Keratinocyte (primary cell): ENCODE measurements at regions not wholly inside any gene's neighbourhood (a gene's known extent, or its start where the extent isn't known, plus 50 kb on each side); places are given as distances from the start of the nearest gene placed in this dataset.

Experiments used
- DNase-seq: peaks from one replicate; pipeline ENCODE4 v3.0.0-alpha.2; 2011; ENCODE audit warnings: low read depth, missing footprints, low spot score
- FAIRE-seq: peaks from 2 replicates; lab custom pipeline; 2011; peaks lifted over from hg19 to GRCh38; lab: Jason Lieb, UNC
- H2AFZ ChIP-seq: 2 replicates; pipeline ENCODE4 v1.6.0; 2012; ENCODE audit warnings: low read length, control low read depth, inconsistent platforms; ENCODE audit not compliant: control insufficient read depth
- H3K27ac ChIP-seq: 2 replicates; pipeline ENCODE4 v1.5.1; 2011; ENCODE audit warnings: low read length; ENCODE audit not compliant: control insufficient read depth, insufficient read depth
- H3K27me3 ChIP-seq: 3 replicates; pipeline ENCODE4 v1.6.0; 2011; ENCODE audit warnings: low read length; ENCODE audit not compliant: control insufficient read depth, insufficient read depth; ENCODE audit errors: extremely low read depth
- H3K36me3 ChIP-seq, 2 experiments: 2 replicates in 1 of 2; 3 replicates in 1 of 2; pipeline ENCODE4 v1.5.1; 2011; ENCODE audit warnings: low read length in 2 of 2, mild to moderate bottlenecking in 1 of 2; ENCODE audit not compliant: control insufficient read depth in 2 of 2, insufficient read depth in 2 of 2; ENCODE audit errors: extremely low read depth in 1 of 2
- H3K4me1 ChIP-seq: 3 replicates; pipeline ENCODE4 v1.5.1; 2011; ENCODE audit warnings: low read length; ENCODE audit not compliant: control insufficient read depth, insufficient read depth; ENCODE audit errors: extremely low read depth
- H3K4me2 ChIP-seq: 3 replicates; pipeline ENCODE4 v1.6.0; 2011; ENCODE audit warnings: low read depth, low read length; ENCODE audit not compliant: control insufficient read depth, insufficient read depth; ENCODE audit errors: extremely low read depth
- H3K4me3 ChIP-seq, 3 experiments: fragments of 200-600 bp in 1 of 3; sonication (generic) in 1 of 3; 2 replicates in 2 of 3; 3 replicates in 1 of 3; pipeline ENCODE4 v1.5.1; 2011 to 2016; ENCODE audit warnings: low read length in 3 of 3, mild to moderate bottlenecking in 3 of 3, control low read depth in 2 of 3, inconsistent platforms in 1 of 3, low read depth in 1 of 3, mixed read lengths in 1 of 3, mixed run types in 1 of 3, moderate library complexity in 1 of 3; ENCODE audit not compliant: control insufficient read depth in 2 of 3, insufficient read depth in 2 of 3; ENCODE audit errors: extremely low read depth in 1 of 3
- H3K79me2 ChIP-seq: 2 replicates; pipeline ENCODE4 v1.6.0; 2012; ENCODE audit warnings: low read length; ENCODE audit not compliant: control insufficient read depth, insufficient read depth
- H3K9ac ChIP-seq: 3 replicates; pipeline ENCODE4 v1.6.0; 2011; ENCODE audit warnings: low read length; ENCODE audit not compliant: control insufficient read depth, insufficient read depth; ENCODE audit errors: extremely low read depth
- H3K9me1 ChIP-seq: 3 replicates; pipeline ENCODE4 v1.6.0; 2011; ENCODE audit warnings: low read length; ENCODE audit not compliant: control insufficient read depth, insufficient read depth; ENCODE audit errors: extremely low read depth
- H3K9me3 ChIP-seq: 2 replicates; pipeline ENCODE4 v1.5.1; 2012; ENCODE audit warnings: low read depth, low read length; ENCODE audit not compliant: control insufficient read depth
- H4K20me1 ChIP-seq: 3 replicates; pipeline ENCODE4 v1.6.0; 2011; ENCODE audit warnings: low read length; ENCODE audit not compliant: control insufficient read depth, insufficient read depth; ENCODE audit errors: extremely low read depth
- EZH2 ChIP-seq: IDR thresholded peaks from one replicate; pipeline ENCODE4 v1.6.1; 2012; ENCODE audit warnings: inconsistent platforms, mild to moderate bottlenecking, low read length, moderate library complexity
- dilution Hi-C: fragments of 300-500 bp; cut with MboI; formaldehyde crosslinking; loops from one replicate; pipeline ENCODE4 v1.7.0; 2020; ENCODE audit warnings: low sequenced_read_pairs; ENCODE audit not compliant: extremely low pct_ligation_motif_present
- TF ChIP-seq, protein P1 (sequence below), 3 experiments: IDR thresholded peaks in 1 of 3; conservative IDR thresholded peaks in 1 of 3; optimal IDR thresholded peaks in 1 of 3; 2 replicates in 2 of 3; 3 replicates in 1 of 3; pipeline versions ENCODE3 to v1.5.1; 2011; ENCODE audit warnings: low read length in 3 of 3, mild to moderate bottlenecking in 3 of 3, moderate library complexity in 2 of 3, control low read depth in 1 of 3, inconsistent platforms in 1 of 3; ENCODE audit not compliant: insufficient read depth in 2 of 3; ENCODE audit errors: extremely low read depth in 1 of 3

DNA sequence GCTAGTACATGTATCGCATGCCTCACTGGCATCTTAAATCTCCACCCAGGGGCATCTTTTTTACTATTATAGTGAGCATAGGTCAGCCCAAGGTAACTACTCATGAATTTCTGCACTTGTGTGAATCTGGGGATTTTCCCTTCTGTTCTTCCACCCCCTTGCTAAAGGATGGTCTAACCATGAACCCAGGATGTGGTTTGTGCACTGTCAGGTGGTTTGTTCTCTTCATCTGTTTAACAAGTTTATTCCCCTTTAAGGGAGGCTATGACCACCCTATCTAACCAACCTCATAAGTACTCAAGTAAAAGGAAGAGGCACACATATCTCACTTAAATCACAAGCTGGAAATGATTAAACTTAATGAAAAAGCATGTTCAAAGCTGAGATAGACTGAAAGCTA lies 243.0 kb downstream of the RPRM start:
- DNase-seq (no peak), FAIRE-seq (no peak)
- no peaks in the 10 kb centered on the region for H3K4me1 ChIP-seq
- H3K27me3 ChIP-seq = no peaks in the 10 kb centered on the region
- TF ChIP-seq EZH2 = no peak
- TF ChIP-seq, protein P1, sequence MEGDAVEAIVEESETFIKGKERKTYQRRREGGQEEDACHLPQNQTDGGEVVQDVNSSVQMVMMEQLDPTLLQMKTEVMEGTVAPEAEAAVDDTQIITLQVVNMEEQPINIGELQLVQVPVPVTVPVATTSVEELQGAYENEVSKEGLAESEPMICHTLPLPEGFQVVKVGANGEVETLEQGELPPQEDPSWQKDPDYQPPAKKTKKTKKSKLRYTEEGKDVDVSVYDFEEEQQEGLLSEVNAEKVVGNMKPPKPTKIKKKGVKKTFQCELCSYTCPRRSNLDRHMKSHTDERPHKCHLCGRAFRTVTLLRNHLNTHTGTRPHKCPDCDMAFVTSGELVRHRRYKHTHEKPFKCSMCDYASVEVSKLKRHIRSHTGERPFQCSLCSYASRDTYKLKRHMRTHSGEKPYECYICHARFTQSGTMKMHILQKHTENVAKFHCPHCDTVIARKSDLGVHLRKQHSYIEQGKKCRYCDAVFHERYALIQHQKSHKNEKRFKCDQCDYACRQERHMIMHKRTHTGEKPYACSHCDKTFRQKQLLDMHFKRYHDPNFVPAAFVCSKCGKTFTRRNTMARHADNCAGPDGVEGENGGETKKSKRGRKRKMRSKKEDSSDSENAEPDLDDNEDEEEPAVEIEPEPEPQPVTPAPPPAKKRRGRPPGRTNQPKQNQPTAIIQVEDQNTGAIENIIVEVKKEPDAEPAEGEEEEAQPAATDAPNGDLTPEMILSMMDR (optimal IDR thresholded peaks at IDR 0.05 in 1 of 3, IDR thresholded peaks at IDR 0.05 in 1 of 3, conservative IDR thresholded peaks at IDR 0.05 in 1 of 3; ENCODE audit: extremely low read depth in 1 of 3, insufficient read depth in 2 of 3, low read length in 3 of 3) = no peak
- H2AFZ ChIP-seq = no peak overlapping the region
- H3K27ac ChIP-seq = no peak overlapping the region
- H4K20me1 ChIP-seq = no peaks in the 10 kb centered on the region
- no peak overlapping the region for H3K4me3 ChIP-seq
- no peaks in the 10 kb centered on the region for H3K9me3 ChIP-seq
- H3K9me1 ChIP-seq = no peaks in the 10 kb centered on the region
- no peaks in the 10 kb centered on the region for H3K36me3 ChIP-seq
- dilution Hi-C loops = no loop called here
- no peak overlapping the region for H3K4me2 ChIP-seq
- no peaks in the 10 kb centered on the region for H3K79me2 ChIP-seq
- H3K9ac ChIP-seq = no peak overlapping the region

DNA sequence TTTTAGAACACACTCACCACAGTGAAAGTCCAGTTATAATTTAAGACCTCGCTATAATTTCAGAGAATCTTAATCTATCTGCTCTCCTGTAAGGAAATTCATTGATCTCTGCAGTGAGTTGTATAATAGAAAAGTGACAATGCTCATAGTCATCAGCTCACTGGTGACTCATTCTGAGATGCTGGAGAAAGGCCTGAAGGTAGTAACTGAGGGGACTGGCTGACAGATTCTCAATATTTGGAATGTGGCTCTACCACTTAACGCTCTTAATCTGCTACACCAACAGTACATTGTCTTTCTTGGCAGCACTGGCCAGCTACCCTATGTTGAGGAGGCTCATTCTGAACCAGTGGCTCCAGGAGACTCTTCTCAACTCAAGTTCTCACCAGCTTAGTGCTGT lies 246.1 kb downstream of the RPRM start:
- H3K4me1 ChIP-seq = no peaks in the 10 kb centered on the region
- no peaks in the 10 kb centered on the region for H3K79me2 ChIP-seq
- no peaks in the 10 kb centered on the region for H3K27me3 ChIP-seq
- no peaks in the 10 kb centered on the region for H3K36me3 ChIP-seq
- dilution Hi-C loops = no loop called here
- no peak overlapping the region for H2AFZ ChIP-seq
- TF ChIP-seq EZH2 = no peak
- TF ChIP-seq, protein P1 (optimal IDR thresholded peaks at IDR 0.05 in 1 of 3, IDR thresholded peaks at IDR 0.05 in 1 of 3, conservative IDR thresholded peaks at IDR 0.05 in 1 of 3; ENCODE audit: extremely low read depth in 1 of 3, insufficient read depth in 2 of 3, low read length in 3 of 3) = no peak
- H3K9me1 ChIP-seq = no peaks in the 10 kb centered on the region
- no peak overlapping the region for H3K9ac ChIP-seq
- no peak overlapping the region for H3K4me3 ChIP-seq
- H3K4me2 ChIP-seq = no peak overlapping the region
- H4K20me1 ChIP-seq = no peaks in the 10 kb centered on the region
- no peak for DNase-seq
- H3K27ac ChIP-seq = no peak overlapping the region
- no peak for FAIRE-seq
- H3K9me3 ChIP-seq = no peaks in the 10 kb centered on the region
